ENCODE measurements at regions not wholly inside any gene's neighbourhood (a gene's known extent, or its start where the extent isn't known, plus 50 kb on each side); places are given as distances from the start of the nearest gene placed in this dataset.

DNA sequence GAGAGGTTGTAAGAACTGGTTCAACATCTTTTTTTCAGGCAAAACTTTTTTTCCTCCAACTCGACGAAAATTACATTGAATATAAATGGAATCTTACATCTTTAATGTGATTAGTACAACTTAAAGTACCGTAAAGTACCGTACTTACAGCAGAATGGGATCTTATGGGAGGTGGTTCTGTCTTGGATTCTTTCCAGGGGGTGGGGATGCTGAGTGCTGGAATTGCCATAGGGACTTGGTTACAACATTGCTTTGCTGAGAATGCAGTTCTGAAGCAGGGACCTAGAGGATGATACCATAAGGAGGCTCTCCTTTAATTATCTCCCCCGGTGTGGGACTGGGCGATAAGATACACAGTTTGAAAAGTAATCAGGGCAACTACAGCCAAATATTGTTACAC lies 186.4 kb downstream of the KLF5 start:
- H3K4me3 ChIP-seq (ENCODE audit: low read length): no peak overlapping the region
- no peaks in the 10 kb centered on the region for H3K36me3 ChIP-seq (ENCODE audit: insufficient read depth, low read length)
- peaks cover 9% of the 10 kb centered on the region for H3K4me1 ChIP-seq (ENCODE audit: control insufficient read depth, insufficient read depth, low read length)
- no peaks in the 10 kb centered on the region for H3K27me3 ChIP-seq (ENCODE audit: control insufficient read depth, insufficient read depth, low read length)
- no peaks in the 10 kb centered on the region for H3K9me3 ChIP-seq (replicated peaks; ENCODE audit: low read length)
- H3K9ac ChIP-seq (ENCODE audit: low read depth, low read length): no peak overlapping the region
- H3K4me2 ChIP-seq (ENCODE audit: low read length): no peak overlapping the region

DNA sequence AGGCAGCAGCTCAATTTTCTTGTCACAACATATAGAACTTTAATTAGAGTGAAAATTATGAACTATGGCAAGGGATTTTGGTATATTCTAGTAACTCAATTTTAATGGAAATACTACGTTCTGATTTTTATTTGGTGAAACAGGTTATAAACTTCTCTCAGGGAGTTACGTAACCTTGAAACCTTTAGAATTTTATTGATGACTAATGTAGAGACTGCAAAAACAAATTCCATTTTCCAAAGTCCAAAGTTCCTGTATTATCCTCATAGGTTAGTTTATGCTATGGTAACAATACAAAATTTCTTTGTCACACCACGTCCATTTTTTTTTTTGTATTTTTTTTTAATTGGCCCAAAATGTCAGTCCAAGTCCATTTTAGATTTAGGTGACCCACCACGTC lies 185.7 kb downstream of the KLF5 start:
- peaks cover 9% of the 10 kb centered on the region for H3K4me1 ChIP-seq (ENCODE audit: control insufficient read depth, insufficient read depth, low read length)
- H3K9ac ChIP-seq (ENCODE audit: low read depth, low read length): no peak overlapping the region
- no peak overlapping the region for H3K4me2 ChIP-seq (ENCODE audit: low read length)
- H3K9me3 ChIP-seq (replicated peaks; ENCODE audit: low read length): no peaks in the 10 kb centered on the region
- no peaks in the 10 kb centered on the region for H3K27me3 ChIP-seq (ENCODE audit: control insufficient read depth, insufficient read depth, low read length)
- no peaks in the 10 kb centered on the region for H3K36me3 ChIP-seq (ENCODE audit: insufficient read depth, low read length)
- H3K4me3 ChIP-seq (ENCODE audit: low read length): no peak overlapping the region

DNA sequence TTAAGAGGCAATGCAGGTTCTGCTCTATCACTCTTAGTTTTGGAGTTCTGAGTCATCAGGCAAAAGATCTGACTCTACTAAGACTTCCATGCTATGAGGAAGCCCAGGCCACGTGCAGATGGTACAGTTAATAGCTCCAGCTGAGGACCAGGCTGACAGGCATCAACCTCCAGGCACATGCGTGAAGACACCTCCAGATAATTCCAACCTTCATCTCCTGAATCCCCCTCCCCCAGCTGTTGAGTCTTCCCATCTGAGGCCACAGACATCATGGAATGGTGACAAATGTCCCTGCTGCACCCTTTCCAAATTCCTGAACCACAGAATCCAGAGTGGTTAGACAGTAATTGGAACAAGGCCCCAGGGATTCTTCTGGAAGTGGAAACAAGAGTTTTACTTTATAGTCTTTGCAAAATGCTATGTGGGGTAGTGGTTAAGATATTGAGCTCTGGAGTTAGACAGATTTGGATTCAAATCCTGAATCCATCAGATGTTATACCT lies 183.8 kb downstream of the KLF5 start:
- no peak overlapping the region for H3K9ac ChIP-seq (ENCODE audit: low read depth, low read length)
- no peaks in the 10 kb centered on the region for H3K4me1 ChIP-seq (ENCODE audit: control insufficient read depth, insufficient read depth, low read length)
- no peak overlapping the region for H3K4me3 ChIP-seq (ENCODE audit: low read length)
- no peaks in the 10 kb centered on the region for H3K9me3 ChIP-seq (replicated peaks; ENCODE audit: low read length)
- H3K27me3 ChIP-seq (ENCODE audit: control insufficient read depth, insufficient read depth, low read length): no peaks in the 10 kb centered on the region
- H3K36me3 ChIP-seq (ENCODE audit: insufficient read depth, low read length): no peaks in the 10 kb centered on the region
- no peak overlapping the region for H3K4me2 ChIP-seq (ENCODE audit: low read length)

DNA sequence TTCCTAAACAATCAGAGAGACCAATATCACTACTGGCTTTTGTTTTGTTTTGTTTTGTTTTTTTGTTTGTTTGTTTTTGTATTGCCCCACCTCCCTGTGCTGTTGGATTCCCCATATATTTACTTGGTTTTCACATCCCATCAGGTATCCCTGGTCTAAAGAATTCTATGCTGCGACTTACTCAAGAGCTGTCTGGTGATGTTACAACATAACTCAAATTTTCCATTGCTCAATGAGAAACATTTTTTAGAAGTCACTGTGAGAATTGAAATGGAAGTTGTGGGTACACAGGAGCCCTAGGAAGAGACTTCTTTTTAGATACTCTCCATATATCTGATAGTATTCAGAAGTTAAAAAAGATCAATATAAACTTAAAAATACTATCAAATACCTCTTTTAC lies 181.4 kb downstream of the KLF5 start:
- H3K4me3 ChIP-seq (ENCODE audit: low read length): no peak overlapping the region
- no peak overlapping the region for H3K9ac ChIP-seq (ENCODE audit: low read depth, low read length)
- no peaks in the 10 kb centered on the region for H3K36me3 ChIP-seq (ENCODE audit: insufficient read depth, low read length)
- no peaks in the 10 kb centered on the region for H3K9me3 ChIP-seq (replicated peaks; ENCODE audit: low read length)
- H3K27me3 ChIP-seq (ENCODE audit: control insufficient read depth, insufficient read depth, low read length): no peaks in the 10 kb centered on the region
- no peak overlapping the region for H3K4me2 ChIP-seq (ENCODE audit: low read length)
- peaks cover 10% of the 10 kb centered on the region for H3K4me1 ChIP-seq (ENCODE audit: control insufficient read depth, insufficient read depth, low read length)

DNA sequence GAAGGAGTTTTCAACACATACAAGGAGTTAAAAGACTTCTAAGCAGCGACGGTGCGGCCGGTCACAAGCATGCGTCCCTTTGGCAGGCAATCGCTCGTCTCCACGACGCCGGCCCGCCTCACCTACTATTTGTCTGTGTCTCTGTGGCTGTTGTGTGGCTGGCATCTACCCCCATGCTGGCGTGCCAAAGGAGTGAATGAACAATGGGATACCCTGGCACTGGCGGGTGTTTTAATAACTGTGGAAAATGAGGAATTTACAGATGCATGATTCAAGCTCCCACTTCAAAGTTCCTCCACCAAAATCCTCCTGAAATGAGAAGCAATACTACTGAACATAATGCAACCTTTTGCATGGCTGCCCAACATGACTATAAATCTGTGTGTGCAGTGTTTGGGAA lies 176.6 kb downstream of the KLF5 start:
- H3K9ac ChIP-seq (ENCODE audit: low read depth, low read length): no peak overlapping the region
- H3K9me3 ChIP-seq (replicated peaks; ENCODE audit: low read length): no peaks in the 10 kb centered on the region
- no peaks in the 10 kb centered on the region for H3K36me3 ChIP-seq (ENCODE audit: insufficient read depth, low read length)
- no peaks in the 10 kb centered on the region for H3K27me3 ChIP-seq (ENCODE audit: control insufficient read depth, insufficient read depth, low read length)
- peaks cover 13% of the 10 kb centered on the region for H3K4me1 ChIP-seq (ENCODE audit: control insufficient read depth, insufficient read depth, low read length)
- peak overlapping the region; percentile 58 for H3K4me2 ChIP-seq (ENCODE audit: low read length)
- no peak overlapping the region for H3K4me3 ChIP-seq (ENCODE audit: low read length)

DNA sequence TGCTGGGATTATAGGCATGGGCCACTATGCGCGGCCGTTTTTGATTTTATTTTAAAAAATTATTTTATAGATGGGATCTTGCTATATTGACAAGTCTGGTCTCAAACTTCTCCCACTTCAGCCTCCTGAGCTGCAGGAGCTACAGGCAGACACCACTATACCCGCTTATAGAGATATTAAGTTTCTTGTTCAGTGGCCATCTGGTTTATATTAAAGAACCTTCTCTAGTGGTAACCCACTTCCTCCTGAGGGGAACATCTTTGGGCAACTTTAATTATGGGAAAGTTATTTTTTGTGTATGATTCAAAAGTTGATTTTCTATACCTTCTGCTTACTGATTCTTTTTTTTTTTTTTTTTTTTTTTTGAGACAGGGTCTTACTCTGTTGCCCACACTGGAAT lies 172.7 kb downstream of the KLF5 start:
- Histone ChIP-seq H3K4me2 (ENCODE audit: low read length) (no peak overlapping the region), H3K4me1 (ENCODE audit: control insufficient read depth, insufficient read depth, low read length) (peaks cover 13% of the 10 kb centered on the region), H3K4me3 (ENCODE audit: low read length) (no peak overlapping the region), H3K9ac (ENCODE audit: low read depth, low read length) (no peak overlapping the region), H3K9me3 (replicated peaks; ENCODE audit: low read length) (no peaks in the 10 kb centered on the region), H3K27me3 (ENCODE audit: control insufficient read depth, insufficient read depth, low read length) (no peaks in the 10 kb centered on the region), H3K36me3 (ENCODE audit: insufficient read depth, low read length) (no peaks in the 10 kb centered on the region)

DNA sequence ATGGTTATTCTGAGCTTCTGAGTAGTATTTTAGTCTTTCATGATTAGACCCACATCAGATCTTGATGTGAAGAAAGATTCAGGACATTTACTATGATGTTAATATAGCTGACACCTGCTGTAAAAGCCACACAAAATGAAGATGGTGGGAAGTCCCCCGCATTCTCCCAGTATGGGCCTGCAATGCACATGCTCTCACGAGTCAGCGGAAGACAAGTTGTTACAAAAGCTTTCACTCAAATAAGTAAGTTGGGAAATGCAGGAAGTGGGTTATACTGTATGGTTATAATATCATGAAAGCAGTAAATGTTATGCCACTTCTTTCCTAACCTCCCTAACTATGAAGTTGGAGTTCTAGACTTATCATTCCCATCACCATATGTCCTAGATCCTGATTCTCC lies 171.9 kb downstream of the KLF5 start:
- Histone ChIP-seq H3K4me2 (ENCODE audit: low read length) (no peak overlapping the region), H3K36me3 (ENCODE audit: insufficient read depth, low read length) (no peaks in the 10 kb centered on the region), H3K9me3 (replicated peaks; ENCODE audit: low read length) (no peaks in the 10 kb centered on the region), H3K27me3 (ENCODE audit: control insufficient read depth, insufficient read depth, low read length) (no peaks in the 10 kb centered on the region), H3K9ac (ENCODE audit: low read depth, low read length) (no peak overlapping the region), H3K4me1 (ENCODE audit: control insufficient read depth, insufficient read depth, low read length) (peaks cover 12% of the 10 kb centered on the region), H3K4me3 (ENCODE audit: low read length) (no peak overlapping the region)

DNA sequence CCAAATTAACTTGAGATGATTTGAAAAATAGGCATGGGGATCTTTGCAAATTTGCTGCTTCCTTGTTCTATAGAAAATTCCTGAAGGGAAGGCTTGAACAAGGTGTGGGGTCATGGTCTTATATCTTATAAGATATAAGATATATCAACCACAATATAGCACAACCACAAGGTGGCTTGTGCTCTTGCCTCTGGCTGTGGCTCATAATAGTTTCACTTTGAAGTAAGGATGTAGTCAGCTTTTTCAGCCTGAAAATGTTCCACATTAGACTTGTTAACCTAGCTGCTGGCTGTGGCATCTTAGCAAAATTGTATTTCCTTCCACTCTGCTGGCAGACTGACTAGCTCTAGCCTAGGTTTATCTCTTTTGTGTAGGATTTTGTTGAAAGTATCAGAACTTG lies 169.7 kb downstream of the KLF5 start:
- Histone ChIP-seq H3K9ac (ENCODE audit: low read depth, low read length) (no peak overlapping the region), H3K36me3 (ENCODE audit: insufficient read depth, low read length) (no peaks in the 10 kb centered on the region), H3K4me3 (ENCODE audit: low read length) (no peak overlapping the region), H3K27me3 (ENCODE audit: control insufficient read depth, insufficient read depth, low read length) (no peaks in the 10 kb centered on the region), H3K9me3 (replicated peaks; ENCODE audit: low read length) (no peaks in the 10 kb centered on the region), H3K4me1 (ENCODE audit: control insufficient read depth, insufficient read depth, low read length) (peaks cover 14% of the 10 kb centered on the region), H3K4me2 (ENCODE audit: low read length) (no peak overlapping the region)

DNA sequence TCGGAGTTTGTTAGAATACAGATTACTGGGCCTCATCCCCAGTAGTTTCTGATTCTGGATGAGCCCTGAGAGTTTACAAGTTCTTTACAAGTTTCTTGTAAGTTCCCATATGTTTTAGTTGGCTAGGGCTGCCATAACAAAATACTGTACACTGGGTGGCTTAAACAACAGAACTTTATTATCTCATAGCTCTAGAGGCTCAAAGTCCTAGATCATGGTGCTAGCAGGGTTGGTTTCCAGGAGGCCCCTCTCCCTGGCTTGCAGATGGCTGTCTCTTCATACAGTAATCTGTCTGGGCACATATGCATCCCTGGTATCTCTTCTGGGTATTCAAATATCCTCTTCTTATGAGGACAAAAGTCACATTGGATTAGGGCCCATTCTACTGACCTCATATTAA lies 167.2 kb downstream of the KLF5 start:
- H3K36me3 ChIP-seq (ENCODE audit: insufficient read depth, low read length): no peaks in the 10 kb centered on the region

DNA sequence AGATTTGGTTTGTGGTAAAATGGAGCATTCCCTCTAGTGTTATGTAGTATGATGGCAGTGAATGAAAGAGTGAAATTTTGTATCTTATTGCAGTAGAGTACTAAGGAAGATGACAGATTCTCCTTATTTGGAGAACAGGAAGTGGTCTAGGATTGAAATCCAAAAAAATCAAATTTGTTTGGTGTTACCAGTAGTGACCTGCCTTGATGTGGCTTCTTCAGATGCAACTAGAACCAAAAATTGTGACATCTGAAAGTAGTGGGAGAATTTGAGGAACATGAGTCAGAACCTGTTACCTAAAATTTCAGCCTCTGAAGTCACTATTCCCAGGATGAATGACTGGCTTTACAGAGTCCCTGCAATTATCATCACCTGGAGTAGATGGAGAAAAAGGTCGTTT lies 165.9 kb downstream of the KLF5 start:
- Histone ChIP-seq H3K27me3 (ENCODE audit: control insufficient read depth, insufficient read depth, low read length) (no peaks in the 10 kb centered on the region), H3K36me3 (ENCODE audit: insufficient read depth, low read length) (no peaks in the 10 kb centered on the region), H3K4me2 (ENCODE audit: low read length) (no peak overlapping the region), H3K9ac (ENCODE audit: low read depth, low read length) (no peak overlapping the region), H3K9me3 (replicated peaks; ENCODE audit: low read length) (no peaks in the 10 kb centered on the region), H3K4me1 (ENCODE audit: control insufficient read depth, insufficient read depth, low read length) (peaks cover 21% of the 10 kb centered on the region), H3K4me3 (ENCODE audit: low read length) (no peak overlapping the region)

More for the DNA sequence above, 167.2 kb downstream of the KLF5 start:
- Histone ChIP-seq H3K4me2 (ENCODE audit: low read length) (no peak overlapping the region), H3K27me3 (ENCODE audit: control insufficient read depth, insufficient read depth, low read length) (no peaks in the 10 kb centered on the region), H3K9ac (ENCODE audit: low read depth, low read length) (no peak overlapping the region), H3K4me3 (ENCODE audit: low read length) (no peak overlapping the region), H3K9me3 (replicated peaks; ENCODE audit: low read length) (no peaks in the 10 kb centered on the region), H3K4me1 (ENCODE audit: control insufficient read depth, insufficient read depth, low read length) (peaks cover 21% of the 10 kb centered on the region)

DNA sequence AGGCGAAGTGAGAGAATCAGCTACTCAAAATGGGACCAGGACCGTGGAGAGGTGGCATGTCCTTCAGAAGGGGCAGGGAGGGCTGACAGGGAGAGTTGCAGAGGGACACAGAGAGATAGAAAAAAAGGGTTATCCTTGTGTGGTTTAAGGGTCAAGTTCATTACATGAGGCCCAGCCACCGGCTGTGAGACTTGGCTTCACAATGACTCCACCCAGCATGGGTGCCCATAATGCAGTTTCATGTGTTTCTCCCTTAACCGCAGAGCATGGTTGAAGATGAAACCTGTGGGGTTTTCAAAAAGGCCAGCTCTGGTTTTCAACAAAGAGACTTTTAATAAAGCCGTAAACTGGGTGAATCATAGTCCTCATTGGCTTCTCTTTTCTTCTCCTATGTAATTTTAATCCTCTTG lies 164.6 kb downstream of the KLF5 start:
- Histone ChIP-seq H3K9ac (ENCODE audit: low read depth, low read length) (no peak overlapping the region), H3K4me1 (ENCODE audit: control insufficient read depth, insufficient read depth, low read length) (peaks cover 21% of the 10 kb centered on the region), H3K36me3 (ENCODE audit: insufficient read depth, low read length) (no peaks in the 10 kb centered on the region), H3K4me3 (ENCODE audit: low read length) (no peak overlapping the region), H3K27me3 (ENCODE audit: control insufficient read depth, insufficient read depth, low read length) (no peaks in the 10 kb centered on the region), H3K4me2 (ENCODE audit: low read length) (no peak overlapping the region), H3K9me3 (replicated peaks; ENCODE audit: low read length) (no peaks in the 10 kb centered on the region)

DNA sequence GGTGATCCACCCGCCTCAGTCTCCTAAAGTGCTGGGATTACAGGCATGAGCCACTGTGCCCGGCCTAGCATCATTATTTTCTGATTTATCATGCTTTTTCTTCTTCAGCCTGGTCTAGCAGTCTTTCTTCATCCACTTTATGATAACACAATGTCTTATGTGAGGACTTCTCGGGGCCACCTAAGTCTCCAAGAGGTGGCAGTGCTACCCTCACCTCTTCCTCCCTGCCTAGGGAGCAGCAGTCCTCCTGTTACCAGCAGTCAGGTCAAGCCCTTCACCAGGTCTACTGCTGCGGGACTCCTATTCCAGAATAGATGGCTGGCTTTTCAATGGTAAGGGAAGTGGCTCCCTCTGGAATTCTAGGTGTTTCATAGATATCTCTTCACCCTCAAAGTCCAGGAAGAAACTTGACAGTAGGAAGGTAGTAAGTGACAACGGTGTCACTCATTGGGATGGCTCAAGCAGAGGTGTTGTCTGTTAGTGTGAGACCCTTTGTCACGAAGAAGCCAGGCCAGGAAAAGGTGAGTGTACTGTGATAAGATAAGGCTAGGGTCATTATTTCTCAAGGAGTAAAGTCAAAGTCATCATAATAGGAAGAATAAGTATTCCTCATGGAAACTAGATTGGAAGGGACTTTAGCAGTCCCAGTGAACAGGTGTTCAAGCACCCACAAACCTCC lies 164.0 kb downstream of the KLF5 start:
- peaks cover 24% of the 10 kb centered on the region for H3K4me1 ChIP-seq (ENCODE audit: control insufficient read depth, insufficient read depth, low read length)
- no peak overlapping the region for H3K4me2 ChIP-seq (ENCODE audit: low read length)
- H3K36me3 ChIP-seq (ENCODE audit: insufficient read depth, low read length): no peaks in the 10 kb centered on the region
- no peak overlapping the region for H3K4me3 ChIP-seq (ENCODE audit: low read length)
- H3K27me3 ChIP-seq (ENCODE audit: control insufficient read depth, insufficient read depth, low read length): no peaks in the 10 kb centered on the region
- no peaks in the 10 kb centered on the region for H3K9me3 ChIP-seq (replicated peaks; ENCODE audit: low read length)
- H3K9ac ChIP-seq (ENCODE audit: low read depth, low read length): no peak overlapping the region

All from skeletal muscle satellite cell (primary cell).